SIG-M5 (cell line): ENCODE measurements at regions not wholly inside any gene's neighbourhood (a gene's known extent, or its start where the extent isn't known, plus 50 kb on each side); places are given as distances from the start of the nearest gene placed in this dataset.
A peak's percentile ranks its signal among the peaks of the same experiment; 100 is the strongest.
"Not testable (repeated sequence)": the region's sequence is repeated elsewhere in the genome, so short reads cannot be mapped to it uniquely, and the experiment has no call there.

ENCODE experiments used
- DNase-seq: peaks from one replicate; lab custom pipeline; 2025; lab: John Stamatoyannopoulos, UW

- no peak for DNase-seq
Observed at GRCh38 chr1:184183919-184184318, 132.4 kb downstream of the TSEN15 start.

GRCh38 chr1:184184614-184185013 is 133.1 kb downstream of the TSEN15 start:
- not testable (repeated sequence) for DNase-seq

GRCh38 chr1:184185347-184185746 is 133.8 kb downstream of the TSEN15 start:
- no peak for DNase-seq

- no peak for DNase-seq
Observed at GRCh38 chr1:184186167-184186566, 134.6 kb downstream of the TSEN15 start.

- no peak for DNase-seq
Observed at GRCh38 chr1:184187097-184187496, 135.6 kb downstream of the TSEN15 start.

GRCh38 chr1:184188037-184188436 is 136.5 kb downstream of the TSEN15 start:
- DNase-seq: no peak

- no peak for DNase-seq
Observed at GRCh38 chr1:184189361-184189760, 137.8 kb downstream of the TSEN15 start.

- no peak for DNase-seq
Observed at GRCh38 chr1:184190616-184191015, 139.1 kb downstream of the TSEN15 start.

GRCh38 chr1:184191181-184191621 is 139.7 kb downstream of the TSEN15 start:
- DNase-seq: no peak

- no peak for DNase-seq
Observed at GRCh38 chr1:184192796-184193195, 141.3 kb downstream of the TSEN15 start.

GRCh38 chr1:184193451-184193850 is 141.9 kb downstream of the TSEN15 start:
- DNase-seq: no peak

- DNase-seq: no peak
Observed at GRCh38 chr1:184194236-184194635, 142.7 kb downstream of the TSEN15 start.

GRCh38 chr1:184195722-184196121 is 144.2 kb downstream of the TSEN15 start:
- DNase-seq: not testable (repeated sequence)

GRCh38 chr1:184197831-184198230 is 146.3 kb downstream of the TSEN15 start:
- DNase-seq: no peak

- DNase-seq: no peak
Observed at GRCh38 chr1:184199036-184199435, 147.5 kb downstream of the TSEN15 start.

GRCh38 chr1:184199438-184200085 is 148.0 kb downstream of the TSEN15 start:
- DNase-seq: no peak

GRCh38 chr1:184208622-184209021 is 157.1 kb downstream of the TSEN15 start:
- DNase-seq: no peak

- DNase-seq: no peak
Observed at GRCh38 chr1:184210031-184210430, 158.5 kb downstream of the TSEN15 start.

GRCh38 chr1:184210862-184211261 is 159.3 kb downstream of the TSEN15 start:
- DNase-seq: no peak

- DNase-seq: peak; percentile 54
Observed at GRCh38 chr1:184212649-184213314, 161.3 kb downstream of the TSEN15 start.

- DNase-seq: no peak
Observed at GRCh38 chr1:184214128-184214527, 162.6 kb downstream of the TSEN15 start.

GRCh38 chr1:184215274-184215925 is 163.9 kb downstream of the TSEN15 start:
- DNase-seq: no peak

GRCh38 chr1:184218458-184219075 is 167.0 kb downstream of the TSEN15 start:
- no peak for DNase-seq
